DND-41 (cell line): ENCODE measurements at regions not wholly inside any gene's neighbourhood (a gene's known extent, or its start where the extent isn't known, plus 50 kb on each side); places are given as distances from the start of the nearest gene placed in this dataset.

Experiments used
- EZH2 ChIP-seq: IDR thresholded peaks from 3 replicates; pipeline ENCODE4 v1.6.1; 2012; ENCODE audit warnings: borderline replicate concordance, low read depth, mild to moderate bottlenecking, moderate library complexity, low read length, inconsistent platforms; ENCODE audit not compliant: severe bottlenecking
- TF ChIP-seq, protein P1 (sequence below): IDR thresholded peaks from 2 replicates; pipeline ENCODE4 v1.5.1; 2012; ENCODE audit warnings: borderline replicate concordance, low read length, moderate library complexity, mild to moderate bottlenecking; ENCODE audit not compliant: poor library complexity, severe bottlenecking; ENCODE audit errors: extremely low read depth

DNA sequence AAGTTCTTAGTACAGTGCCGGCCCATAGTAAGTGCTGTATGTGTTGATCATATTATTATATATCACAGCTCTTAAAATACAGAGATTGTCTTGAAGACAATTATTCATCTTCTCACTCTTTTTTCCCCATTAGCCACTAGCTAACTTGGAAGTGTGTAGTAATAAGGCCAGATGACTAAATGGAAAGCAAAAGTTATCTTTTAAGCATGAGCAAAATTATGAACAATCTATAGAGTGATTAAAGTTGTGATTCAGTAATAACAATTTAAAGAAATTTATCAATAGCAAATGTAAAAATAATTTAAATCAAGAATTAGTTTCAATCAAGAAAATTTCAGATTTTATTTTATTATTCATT is 630.9 kb upstream of the TBL1XR1 start:
- TF ChIP-seq, protein P1, sequence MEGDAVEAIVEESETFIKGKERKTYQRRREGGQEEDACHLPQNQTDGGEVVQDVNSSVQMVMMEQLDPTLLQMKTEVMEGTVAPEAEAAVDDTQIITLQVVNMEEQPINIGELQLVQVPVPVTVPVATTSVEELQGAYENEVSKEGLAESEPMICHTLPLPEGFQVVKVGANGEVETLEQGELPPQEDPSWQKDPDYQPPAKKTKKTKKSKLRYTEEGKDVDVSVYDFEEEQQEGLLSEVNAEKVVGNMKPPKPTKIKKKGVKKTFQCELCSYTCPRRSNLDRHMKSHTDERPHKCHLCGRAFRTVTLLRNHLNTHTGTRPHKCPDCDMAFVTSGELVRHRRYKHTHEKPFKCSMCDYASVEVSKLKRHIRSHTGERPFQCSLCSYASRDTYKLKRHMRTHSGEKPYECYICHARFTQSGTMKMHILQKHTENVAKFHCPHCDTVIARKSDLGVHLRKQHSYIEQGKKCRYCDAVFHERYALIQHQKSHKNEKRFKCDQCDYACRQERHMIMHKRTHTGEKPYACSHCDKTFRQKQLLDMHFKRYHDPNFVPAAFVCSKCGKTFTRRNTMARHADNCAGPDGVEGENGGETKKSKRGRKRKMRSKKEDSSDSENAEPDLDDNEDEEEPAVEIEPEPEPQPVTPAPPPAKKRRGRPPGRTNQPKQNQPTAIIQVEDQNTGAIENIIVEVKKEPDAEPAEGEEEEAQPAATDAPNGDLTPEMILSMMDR: no peak
- no peak for TF ChIP-seq EZH2
